ENCODE measurements at regions not wholly inside any gene's neighbourhood (a gene's known extent, or its start where the extent isn't known, plus 50 kb on each side); places are given as distances from the start of the nearest gene placed in this dataset.

- POLR2A ChIA-PET, result no interaction called here
- Histone ChIP-seq H3K4me1 (ENCODE audit: insufficient read depth, low read length) (no peaks in the 10 kb centered on the region), H3K36me3 (replicated peaks in 1 of 2; ENCODE audit: control insufficient read depth in 1 of 2, insufficient read depth in 2 of 2, low read length in 2 of 2) (no peaks in the 10 kb centered on the region), H3K27me3 (ENCODE audit: control insufficient read depth in 1 of 2, insufficient read depth in 2 of 2, low read length in 2 of 2) (no peaks in the 10 kb centered on the region; a peak in 1 of 5 replicates), H4K20me1 (ENCODE audit: insufficient read depth, low read length) (no peaks in the 10 kb centered on the region), H3K27ac (ENCODE audit: extremely low read length, insufficient read depth, low read length) (no peak overlapping the region), H3K4me2 (ENCODE audit: low read depth, low read length) (no peak overlapping the region), H3K9me3 (ENCODE audit: low read length) (no peaks in the 10 kb centered on the region), H3K9ac (ENCODE audit: insufficient read depth, low read depth, low read length) (no peak overlapping the region), H2AFZ (ENCODE audit: low read length) (no peak overlapping the region), H3K4me3 (replicated peaks in 1 of 3; ENCODE audit: insufficient read depth in 1 of 3, low read depth in 2 of 3, low read length in 3 of 3) (no peak overlapping the region), H3K79me2 (ENCODE audit: insufficient read depth, low read length) (no peaks in the 10 kb centered on the region)
- intact Hi-C loops (cut with micrococcal nuclease; ENCODE audit: unreplicated experiment), result no loop called here
- CTCF ChIA-PET (ENCODE audit: low intra/inter-chr PET ratio, low total read pairs), result no interaction called here
- no peak for TF ChIP-seq SMAD9 (CRISPR knock-in tag; IDR thresholded peaks at IDR 0.05)
- TF ChIP-seq TFDP1 (CRISPR knock-in tag; IDR thresholded peaks at IDR 0.05; ENCODE audit: borderline replicate concordance), result no peak
- no peak for TF ChIP-seq TIGD3 (CRISPR knock-in tag; IDR thresholded peaks at IDR 0.05; ENCODE audit: borderline replicate concordance)
- TF ChIP-seq ZNF143 (CRISPR knock-in tag; IDR thresholded peaks at IDR 0.05), result no peak
- no peak for TF ChIP-seq CHCHD3 (CRISPR knock-in tag; IDR thresholded peaks at IDR 0.05)
- no peak for TF ChIP-seq PCBP1 (IDR thresholded peaks at IDR 0.05; ENCODE audit: borderline replicate concordance, low read depth, low read length)
- TF ChIP-seq JUN (CRISPR knock-in tag; IDR thresholded peaks at IDR 0.05), result no peak
- no peak for TF ChIP-seq ZBTB38 (CRISPR knock-in tag; IDR thresholded peaks at IDR 0.05)
- in situ Hi-C loops (cut with HindIII; ENCODE audit: extremely low pct_ligation_motif_present, low pct_unique_long_range_greater_than_20kb), result no loop called here
- FAIRE-seq (no peak), DNase-seq (ENCODE audit: low spot score) (no peak), ATAC-seq (no peak)
- 77% methylated on average over 12 of the region's 21 CpGs for WGBS (ENCODE audit: low lambda C conversion rate)
- BruUV-seq (replicated peaks), result no TSS peak
Observed at GRCh38 chr4:187157380-187157958, 433.8 kb upstream of the FAT1 start.
